HG03103 (cell line): ENCODE measurements at regions not wholly inside any gene's neighbourhood (a gene's known extent, or its start where the extent isn't known, plus 50 kb on each side); places are given as distances from the start of the nearest gene placed in this dataset.
"Not testable (repeated sequence)": the region's sequence is repeated elsewhere in the genome, so short reads cannot be mapped to it uniquely, and the experiment has no call there.

ENCODE experiments used
- ATAC-seq: cut with Tn5 transposase; IDR thresholded peaks from one replicate; pipeline ENCODE4 v1.9.1; 2021; ENCODE audit warnings: low read depth; ENCODE audit not compliant: unreplicated experiment

DNA sequence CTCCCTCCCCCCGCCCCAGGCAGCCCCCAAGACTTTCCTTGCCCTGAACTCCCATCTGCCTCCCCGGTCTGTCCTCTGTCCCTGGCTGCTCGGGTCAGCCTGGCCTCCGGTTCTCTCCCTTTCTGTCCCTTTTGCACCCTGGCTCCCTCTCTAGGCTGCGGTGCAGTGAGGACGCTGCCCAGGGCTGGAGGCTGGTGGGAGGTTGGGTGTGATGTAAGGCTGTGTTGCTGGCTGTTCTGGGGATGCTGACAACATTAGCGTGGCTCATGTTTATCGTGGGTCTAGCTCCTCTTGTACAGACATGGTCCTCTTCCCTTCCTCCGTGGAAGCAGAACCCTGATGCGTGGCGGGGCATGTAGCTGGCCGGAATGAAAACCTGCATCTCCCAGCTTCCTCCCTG lies 357.5 kb downstream of the CNTNAP3B start:
- not testable (repeated sequence) for ATAC-seq

DNA sequence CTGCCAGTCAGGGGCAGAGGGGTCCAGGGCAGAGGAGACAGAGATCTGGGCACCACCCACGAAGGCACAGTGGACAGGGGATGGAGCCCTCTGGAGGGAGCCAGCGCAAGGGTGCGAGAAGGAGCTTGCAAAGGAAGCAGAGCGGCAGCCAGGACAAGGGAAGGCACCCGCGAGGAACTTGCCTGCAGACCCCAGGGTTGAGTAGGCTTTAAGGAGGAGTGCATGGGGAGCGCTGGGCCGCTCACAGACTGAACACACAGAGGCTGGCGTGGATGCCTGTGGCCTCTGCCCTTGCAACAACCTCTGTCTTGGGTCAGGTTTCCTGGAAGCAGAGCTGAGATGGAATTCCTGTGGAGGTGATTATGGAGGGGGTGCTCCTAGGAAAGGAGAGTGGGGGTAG lies 374.4 kb downstream of the CNTNAP3B start:
- not testable (repeated sequence) for ATAC-seq

- not testable (repeated sequence) for ATAC-seq
Observed at GRCh38 chr9:41754403-41754802, 374.8 kb downstream of the CNTNAP3B start.

DNA sequence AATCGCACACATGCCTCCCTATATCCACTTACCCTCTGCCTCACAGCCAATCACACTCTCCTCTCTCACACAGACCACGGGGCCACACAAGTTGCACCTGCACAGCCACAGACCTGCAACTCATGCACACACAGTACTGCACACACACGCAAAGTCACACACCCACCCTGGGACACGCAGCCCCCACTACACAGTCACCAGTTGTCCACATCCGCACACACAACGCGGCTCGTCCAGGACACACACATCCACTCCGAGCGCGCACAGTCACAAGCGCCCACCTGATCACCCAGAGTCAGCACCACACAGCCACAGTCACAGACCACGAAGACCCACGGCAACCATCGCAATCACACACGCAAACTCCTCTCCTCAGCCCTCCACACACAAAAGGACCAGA lies 387.3 kb downstream of the CNTNAP3B start:
- ATAC-seq = not testable (repeated sequence)

DNA sequence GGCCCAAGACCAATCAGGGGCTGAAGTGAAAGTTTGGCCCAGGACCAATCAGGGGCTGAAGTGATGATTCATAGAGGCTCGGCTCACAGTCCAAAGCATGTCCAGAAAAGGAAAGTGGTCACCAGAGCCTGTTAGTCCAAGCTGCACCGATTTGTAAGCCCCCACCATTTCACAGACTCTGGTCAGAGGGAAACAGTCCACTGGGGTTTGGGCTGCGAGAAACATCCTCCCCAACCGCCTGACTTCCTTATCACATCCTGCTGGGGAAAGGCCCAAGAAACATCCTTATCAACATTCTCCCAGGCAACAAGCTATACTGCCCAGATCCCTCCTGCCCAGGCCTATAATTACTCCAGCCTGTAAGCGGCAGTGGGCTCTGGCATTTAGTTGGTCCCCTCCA lies 388.1 kb downstream of the CNTNAP3B start:
- not testable (repeated sequence) for ATAC-seq

- ATAC-seq = not testable (repeated sequence)
Observed at GRCh38 chr9:41738681-41739080, 390.5 kb downstream of the CNTNAP3B start.

DNA sequence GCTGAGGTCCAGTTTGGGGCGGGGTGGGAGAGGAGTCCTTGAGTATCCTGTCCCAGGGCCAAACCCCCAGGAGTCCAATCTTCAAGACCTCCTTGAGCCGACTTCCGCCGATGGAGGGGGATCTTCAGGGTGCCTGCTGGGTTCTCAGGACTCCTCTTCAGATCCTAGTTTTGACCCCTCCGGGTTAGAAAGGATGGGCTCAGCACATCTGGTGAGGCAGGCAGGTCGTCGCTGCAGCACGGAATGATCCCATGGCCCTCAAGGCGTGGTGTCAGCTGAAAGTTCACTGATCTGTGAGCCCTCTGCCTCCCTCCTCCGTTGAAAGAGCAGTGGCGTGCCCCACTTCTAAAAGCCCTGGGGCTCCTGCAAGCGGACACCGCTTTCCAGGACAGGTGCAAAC lies 430.0 kb downstream of the CNTNAP3B start:
- ATAC-seq = not testable (repeated sequence)

DNA sequence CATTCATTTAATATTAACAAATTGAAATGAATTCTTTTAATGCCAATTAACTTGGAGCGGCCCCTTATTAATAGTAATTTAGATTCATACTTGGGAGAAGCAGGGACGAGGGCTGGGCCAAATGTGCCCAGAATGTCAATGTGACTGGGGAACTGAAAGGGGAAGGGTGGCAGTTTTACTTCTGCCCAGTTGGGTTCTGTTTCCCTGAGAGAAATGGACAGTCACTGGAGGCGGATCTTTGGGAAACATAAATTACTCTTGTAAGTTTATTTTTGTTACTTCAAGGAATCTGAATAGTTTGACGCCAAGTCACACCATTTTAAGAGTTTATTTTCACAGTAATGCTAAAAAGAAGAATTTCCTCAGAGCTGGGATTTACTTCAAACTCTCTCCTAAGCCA lies 432.1 kb downstream of the CNTNAP3B start:
- not testable (repeated sequence) for ATAC-seq

GRCh38 chr9:41679312-41679711 lies 449.9 kb downstream of the CNTNAP3B start:
- ATAC-seq = not testable (repeated sequence)

DNA sequence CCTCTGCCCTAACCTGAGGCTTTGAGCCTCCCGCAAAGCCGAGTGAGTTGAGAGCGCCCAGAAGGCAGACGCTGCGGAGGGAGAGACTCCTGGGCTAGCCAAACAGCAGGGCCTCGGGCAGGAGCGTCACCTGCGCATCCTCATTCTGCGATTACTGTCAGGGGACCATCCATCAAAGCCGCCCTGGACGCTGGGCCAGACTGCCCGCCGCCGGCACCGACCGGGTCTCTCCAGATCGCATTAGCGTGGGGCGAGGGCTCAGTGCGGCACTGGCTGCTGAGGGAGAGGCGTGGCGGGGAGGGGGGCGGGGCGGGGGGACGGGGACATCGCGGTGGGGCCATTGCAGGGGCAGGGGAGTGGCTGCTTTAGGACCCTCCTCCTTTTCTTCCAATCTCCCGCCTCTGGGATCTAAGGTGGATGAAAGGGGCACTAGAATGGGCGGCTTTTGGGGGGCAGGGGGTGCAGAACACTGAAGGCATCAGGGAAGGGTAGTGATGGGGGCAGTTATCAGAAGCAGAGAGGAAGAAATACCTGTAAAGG lies 465.7 kb downstream of the CNTNAP3B start:
- not testable (repeated sequence) for ATAC-seq

- ATAC-seq = not testable (repeated sequence)
Observed at GRCh38 chr9:41658706-41659105, 469.6 kb upstream of the ZNG1F start.

GRCh38 chr9:41658116-41658515 lies 469.0 kb upstream of the ZNG1F start:
- not testable (repeated sequence) for ATAC-seq

- ATAC-seq = not testable (repeated sequence)
Observed at GRCh38 chr9:41657141-41657540, 468.0 kb upstream of the ZNG1F start.

DNA sequence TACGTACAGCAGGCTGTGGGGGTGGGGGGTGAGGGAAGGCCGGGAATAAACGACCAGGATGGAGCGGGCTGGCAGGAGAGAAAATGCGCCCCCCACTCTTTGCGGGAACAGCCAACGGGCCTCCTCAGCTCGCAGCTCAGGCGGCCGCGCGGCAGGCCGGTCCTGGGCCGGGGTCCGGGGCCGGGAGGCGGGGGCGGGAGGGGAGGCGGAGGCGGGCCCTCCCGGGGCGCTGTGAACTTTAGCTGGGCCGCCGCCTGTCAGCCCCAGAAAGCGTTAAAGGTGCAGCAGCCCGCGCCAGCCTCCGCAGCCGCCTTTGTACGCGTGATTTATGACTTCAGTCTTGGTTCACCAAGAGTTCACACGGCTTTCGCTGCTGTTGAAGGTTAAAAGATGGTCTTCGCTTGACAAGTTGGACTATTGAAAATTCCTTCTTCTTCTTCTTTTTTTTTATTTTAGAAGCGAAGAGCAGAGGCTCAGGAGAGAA lies 466.0 kb upstream of the ZNG1F start:
- not testable (repeated sequence) for ATAC-seq

DNA sequence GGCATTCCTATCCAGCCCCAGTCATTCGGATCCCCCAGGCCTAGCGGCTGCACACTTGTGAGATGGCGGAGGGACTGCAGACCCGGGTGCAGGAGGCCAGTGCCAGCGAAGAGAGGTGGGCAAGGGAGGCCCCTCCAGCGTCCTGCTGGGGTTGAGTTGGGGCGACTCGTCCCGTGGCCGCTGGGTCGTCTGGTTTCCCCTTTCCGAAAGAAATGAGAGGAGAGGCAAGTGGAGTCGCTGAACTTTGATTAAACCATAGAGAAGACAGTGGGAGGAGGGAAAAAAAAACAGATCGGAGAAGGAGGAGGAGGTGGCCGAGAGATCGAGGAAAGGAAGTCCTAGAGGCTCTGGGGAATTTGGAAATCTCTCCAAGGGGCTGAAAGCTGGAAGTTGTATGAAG lies 465.2 kb upstream of the ZNG1F start:
- not testable (repeated sequence) for ATAC-seq

GRCh38 chr9:41653560-41654340 lies 464.6 kb upstream of the ZNG1F start:
- not testable (repeated sequence) for ATAC-seq

DNA sequence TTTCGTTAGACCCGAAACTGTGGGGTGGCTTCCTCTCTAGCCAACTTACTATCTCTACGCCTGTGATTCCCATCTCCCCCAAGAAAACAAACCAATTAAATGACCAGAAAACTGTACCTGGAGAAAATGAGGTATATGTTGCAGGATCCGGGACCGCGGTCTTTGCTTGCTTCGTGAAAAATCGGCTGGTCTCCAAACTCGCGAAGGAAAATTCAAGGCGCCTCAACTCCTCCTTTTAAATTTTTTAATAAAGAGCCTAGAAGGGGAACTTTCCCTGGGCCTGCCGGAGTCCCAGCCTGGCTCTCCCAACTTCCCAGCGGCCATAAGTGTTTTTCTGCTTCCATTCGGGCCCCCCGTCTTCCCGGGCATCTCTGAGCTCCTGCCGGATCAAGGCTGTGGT lies 463.7 kb upstream of the ZNG1F start:
- ATAC-seq = not testable (repeated sequence)

DNA sequence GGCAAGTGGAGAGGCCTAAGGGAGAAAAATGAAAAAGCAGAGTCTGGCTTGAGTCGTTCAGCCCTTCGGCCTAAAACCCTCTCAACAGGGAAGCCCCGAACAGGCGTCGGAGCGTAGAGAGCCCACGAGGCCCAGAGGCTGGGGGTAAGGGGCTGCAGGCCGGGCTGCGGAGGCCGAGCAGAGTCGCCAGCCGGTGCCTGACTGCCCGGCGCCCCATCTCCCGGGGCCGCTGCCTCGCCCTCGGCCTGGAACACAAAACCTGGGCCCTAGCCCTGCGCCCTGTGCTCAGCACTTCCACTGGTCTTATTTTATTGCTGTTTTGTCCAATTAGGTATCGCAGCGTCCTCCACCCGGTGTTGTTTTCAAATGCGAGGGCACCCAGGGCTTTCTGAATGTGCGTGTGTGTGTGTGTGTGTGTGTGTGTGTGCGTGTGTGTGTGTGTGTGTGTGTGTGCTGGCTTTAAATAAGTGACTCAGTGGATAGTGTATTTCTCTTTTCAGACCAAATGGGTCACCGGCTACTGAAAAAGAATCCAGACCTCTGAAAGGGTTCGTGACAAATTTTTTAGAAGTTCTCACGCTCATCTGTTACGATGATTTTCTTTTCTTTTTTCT lies 463.1 kb upstream of the ZNG1F start:
- ATAC-seq = not testable (repeated sequence)

GRCh38 chr9:41650086-41650485 lies 461.0 kb upstream of the ZNG1F start:
- not testable (repeated sequence) for ATAC-seq

DNA sequence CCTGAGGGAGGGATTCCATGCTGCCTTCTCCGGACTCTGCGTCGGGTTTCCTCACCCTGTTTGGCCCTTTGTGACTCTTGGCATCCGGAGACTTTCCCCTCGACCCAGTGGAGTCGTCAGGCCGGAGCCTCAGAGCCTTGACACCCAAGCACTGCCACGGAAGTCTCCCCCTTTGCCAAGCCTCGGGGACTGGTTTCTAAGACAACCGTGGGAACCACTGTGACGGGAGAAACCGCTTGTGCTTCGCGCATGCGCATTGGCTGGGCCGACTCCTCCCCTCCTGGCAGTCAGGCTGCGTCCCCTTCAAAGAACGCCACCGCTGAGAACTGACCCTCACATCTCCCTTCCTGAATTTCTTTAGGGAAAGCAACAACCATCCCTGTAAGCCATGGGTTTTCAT lies 459.4 kb upstream of the ZNG1F start:
- not testable (repeated sequence) for ATAC-seq

GRCh38 chr9:41646246-41646645 lies 457.1 kb upstream of the ZNG1F start:
- not testable (repeated sequence) for ATAC-seq
